Activated T-cell treated with anti-CD3 and anti-CD28 coated beads, Interleukin-2, amount 50 U/mL, for 48 hours (primary cell): ENCODE measurements at regions not wholly inside any gene's neighbourhood (a gene's known extent, or its start where the extent isn't known, plus 50 kb on each side); places are given as distances from the start of the nearest gene placed in this dataset.
"Not testable (repeated sequence)": the region's sequence is repeated elsewhere in the genome, so short reads cannot be mapped to it uniquely, and the experiment has no call there.

Source experiments
- DNase-seq, 2 experiments: peaks; one replicate each; pipeline ENCODE4 v3.0.0-alpha.2; 2020

DNA sequence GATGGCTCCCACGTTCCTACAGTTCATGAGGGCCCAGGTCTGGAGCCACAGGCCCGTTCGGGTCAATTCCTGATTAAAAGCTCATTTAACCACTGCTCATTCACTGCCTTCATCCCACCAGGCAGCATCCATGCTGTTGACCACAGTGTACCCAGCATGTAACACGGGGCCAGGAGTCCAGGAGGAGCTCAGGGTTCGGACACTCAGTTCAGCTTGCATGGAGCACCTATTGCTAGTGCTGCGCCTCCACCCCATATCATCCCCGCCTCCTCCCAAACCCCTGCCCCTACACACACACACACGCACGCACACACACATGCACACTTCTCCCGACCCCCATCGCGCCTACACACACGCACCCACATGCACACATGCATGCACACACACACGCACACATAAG, 72.9 kb upstream of the SNTG2 start:
- DNase-seq, result no peak

DNA sequence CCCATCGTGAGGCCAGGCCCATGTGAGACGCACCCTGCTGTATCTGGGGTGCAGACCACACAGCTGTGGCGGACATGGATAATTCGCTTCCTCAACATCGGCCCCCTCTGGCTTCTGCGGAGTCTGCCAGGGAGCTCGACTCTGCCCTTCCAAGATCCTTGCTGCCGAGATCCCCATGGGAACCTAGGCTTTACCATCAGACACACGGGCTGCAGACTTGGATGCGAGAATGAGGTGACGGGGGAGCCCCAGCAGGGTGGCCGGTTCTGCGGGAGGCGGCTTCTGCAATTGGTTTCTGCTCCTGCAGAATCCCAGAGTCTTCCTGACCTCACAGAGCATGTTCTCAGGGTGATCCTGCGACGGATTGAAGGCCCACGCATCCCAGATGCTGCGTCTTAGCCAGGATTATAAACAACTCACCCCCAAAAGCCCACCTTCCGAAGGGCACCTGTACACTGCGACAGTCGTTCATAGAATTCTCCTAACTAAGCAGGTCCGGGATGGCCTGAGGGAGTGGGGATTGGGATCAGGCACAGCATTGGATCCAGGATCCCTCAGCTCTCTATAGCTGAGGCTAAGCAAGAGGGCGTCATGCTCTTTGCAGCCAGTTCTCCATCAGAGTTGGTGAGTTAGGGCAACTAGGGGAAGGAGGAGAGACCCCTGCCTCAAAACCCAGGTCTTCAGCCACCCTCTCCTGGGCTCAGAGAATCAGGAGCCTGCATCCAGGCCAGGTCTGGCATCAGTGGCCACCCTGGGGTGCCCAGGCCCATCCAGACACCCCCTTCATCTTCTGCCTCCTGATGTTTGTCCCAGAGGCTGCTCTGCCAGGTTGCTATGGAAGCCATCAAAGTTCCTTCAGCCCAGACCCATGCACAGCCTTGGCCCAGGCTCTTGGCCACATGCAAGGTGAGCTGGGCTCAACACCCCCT, 74.7 kb upstream of the SNTG2 start:
- DNase-seq, result no peak

- DNase-seq, result no peak
These were observed 76.7 kb upstream of the SNTG2 start for GRCh38 chr2:873651-874580.

GRCh38 chr2:873027-873426, 77.6 kb upstream of the SNTG2 start:
- no peak for DNase-seq

DNA sequence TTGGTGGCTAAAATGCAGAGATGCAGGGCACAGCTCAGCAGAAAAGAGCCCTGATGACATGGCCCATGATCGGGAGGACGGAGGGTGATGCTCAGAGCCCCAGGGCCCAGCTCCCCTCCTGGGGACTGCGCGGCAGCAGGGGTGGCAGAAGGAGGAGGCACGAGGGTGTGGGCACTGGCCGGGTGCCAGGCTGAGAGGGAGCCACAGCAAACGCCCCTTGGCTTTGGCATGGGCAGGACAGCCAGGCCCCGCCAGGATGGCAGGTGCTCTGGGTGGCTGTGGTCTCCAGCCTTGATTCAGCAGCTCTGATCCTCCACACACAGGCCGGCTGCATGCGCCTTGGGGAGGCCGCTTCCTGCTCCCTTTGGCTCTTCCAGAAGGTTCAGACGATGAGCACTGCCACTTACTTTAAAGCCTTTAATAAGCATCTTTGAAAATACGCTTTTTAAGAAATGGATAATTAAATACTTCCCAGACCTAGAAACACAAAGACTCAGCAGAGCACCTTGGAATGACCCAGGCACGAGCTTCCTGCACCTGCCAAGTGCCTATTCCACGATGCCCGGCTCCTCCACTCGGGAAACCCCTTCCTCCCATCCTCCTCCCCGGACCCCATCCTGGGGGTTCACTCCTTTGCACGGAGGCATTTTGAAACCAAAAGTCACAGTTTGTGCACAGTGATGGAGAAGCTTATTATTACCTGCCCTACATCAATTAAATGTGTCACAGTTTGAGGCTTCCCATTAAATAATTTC, 78.5 kb upstream of the SNTG2 start:
- no peak for DNase-seq

GRCh38 chr2:871175-871727, 79.4 kb upstream of the SNTG2 start:
- DNase-seq, result no peak

GRCh38 chr2:870426-870825, 80.2 kb upstream of the SNTG2 start:
- DNase-seq, result no peak

DNA sequence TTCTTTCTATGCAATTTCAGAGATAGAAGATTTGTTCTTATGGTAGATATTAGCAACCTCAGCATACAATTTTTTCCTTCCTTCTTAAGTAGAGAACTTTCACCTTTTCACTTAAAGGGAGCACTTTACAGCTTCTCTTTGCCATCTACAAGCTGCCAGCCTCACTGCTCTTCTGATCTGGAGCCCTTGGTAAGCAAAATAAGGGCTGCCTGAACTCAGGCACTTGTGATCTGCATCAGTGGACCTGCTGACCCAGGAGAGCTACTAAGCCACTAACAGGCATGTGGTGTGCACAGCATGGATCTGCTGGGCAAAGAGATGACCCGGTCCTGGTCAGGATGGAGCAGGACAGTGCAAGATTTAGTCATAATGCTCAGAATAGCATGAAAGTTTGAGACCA, 80.8 kb upstream of the SNTG2 start:
- no peak for DNase-seq

- DNase-seq, result no peak
These were observed 81.2 kb upstream of the SNTG2 start for GRCh38 chr2:869357-869871.

DNA sequence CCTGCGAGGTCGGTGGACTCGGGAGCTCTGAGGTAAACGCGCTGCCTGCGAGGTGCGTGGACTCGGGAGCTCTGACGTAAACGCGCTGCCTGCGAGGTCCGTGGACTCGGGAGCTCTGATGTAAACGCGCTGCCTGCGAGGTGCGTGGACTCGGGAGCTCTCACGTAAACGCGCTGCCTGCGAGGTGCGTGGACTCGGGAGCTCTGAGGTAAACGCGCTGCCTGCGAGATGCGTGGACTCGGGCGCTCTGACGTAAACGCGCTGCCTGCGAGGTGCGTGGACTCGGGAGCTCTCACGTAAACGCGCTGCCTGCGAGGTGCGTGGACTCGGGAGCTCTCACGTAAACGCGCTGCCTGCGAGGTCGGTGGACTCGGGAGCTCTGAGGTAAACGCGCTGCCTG, 81.8 kb upstream of the SNTG2 start:
- not testable (repeated sequence) for DNase-seq

- DNase-seq, result no peak
These were observed 83.4 kb upstream of the SNTG2 start for GRCh38 chr2:867296-867695.

DNA sequence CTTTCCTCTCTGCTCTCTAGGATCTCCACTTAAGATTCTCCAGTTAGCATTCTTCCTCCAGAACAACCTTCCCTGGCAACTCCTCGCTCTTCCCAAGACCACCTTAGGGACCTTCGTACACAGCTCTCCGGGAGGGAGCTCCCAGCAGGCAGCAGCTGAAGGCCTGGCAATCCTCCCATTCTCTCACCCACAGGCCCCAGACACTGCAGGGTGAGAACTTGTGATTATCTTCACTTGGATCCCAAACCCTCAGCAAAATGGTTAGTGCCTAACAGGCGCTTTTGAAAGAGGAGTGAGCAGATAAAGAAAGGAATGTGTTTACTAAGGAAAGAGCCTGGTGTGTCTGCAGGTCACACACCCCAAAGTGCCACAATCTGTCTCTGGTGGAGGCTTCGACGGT, 83.8 kb upstream of the SNTG2 start:
- no peak for DNase-seq

DNA sequence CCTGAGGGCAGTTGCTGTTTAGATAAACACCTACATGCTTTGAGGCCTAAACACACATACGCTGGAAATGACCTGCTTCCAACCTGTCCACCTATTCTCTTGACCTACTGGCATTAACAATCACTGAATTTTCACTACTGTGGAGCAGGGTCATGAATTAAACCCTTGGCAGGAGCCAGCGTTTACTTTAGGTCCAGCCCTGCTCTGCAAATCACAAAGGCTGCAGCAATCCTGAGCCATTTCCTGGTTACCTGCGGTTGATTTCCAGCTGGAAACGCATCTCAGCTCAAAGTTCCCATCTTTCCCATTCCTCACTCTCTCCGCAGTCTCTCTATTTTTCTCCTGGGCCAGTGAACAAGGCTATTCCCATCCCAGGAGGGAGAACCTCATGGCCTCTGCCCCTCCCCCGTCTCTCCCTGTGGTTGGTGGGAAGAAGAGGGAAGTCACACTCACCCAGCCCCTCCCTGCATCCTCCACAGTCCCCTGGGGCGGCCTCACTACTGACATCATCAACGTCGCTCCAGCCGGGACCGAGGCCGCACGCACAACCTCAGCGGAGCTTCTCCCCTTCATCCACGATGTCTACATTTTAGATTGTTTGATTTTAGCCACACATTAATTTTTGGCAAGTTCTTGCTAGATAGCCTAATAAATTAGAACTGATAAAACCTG, 84.5 kb upstream of the SNTG2 start:
- no peak for DNase-seq

DNA sequence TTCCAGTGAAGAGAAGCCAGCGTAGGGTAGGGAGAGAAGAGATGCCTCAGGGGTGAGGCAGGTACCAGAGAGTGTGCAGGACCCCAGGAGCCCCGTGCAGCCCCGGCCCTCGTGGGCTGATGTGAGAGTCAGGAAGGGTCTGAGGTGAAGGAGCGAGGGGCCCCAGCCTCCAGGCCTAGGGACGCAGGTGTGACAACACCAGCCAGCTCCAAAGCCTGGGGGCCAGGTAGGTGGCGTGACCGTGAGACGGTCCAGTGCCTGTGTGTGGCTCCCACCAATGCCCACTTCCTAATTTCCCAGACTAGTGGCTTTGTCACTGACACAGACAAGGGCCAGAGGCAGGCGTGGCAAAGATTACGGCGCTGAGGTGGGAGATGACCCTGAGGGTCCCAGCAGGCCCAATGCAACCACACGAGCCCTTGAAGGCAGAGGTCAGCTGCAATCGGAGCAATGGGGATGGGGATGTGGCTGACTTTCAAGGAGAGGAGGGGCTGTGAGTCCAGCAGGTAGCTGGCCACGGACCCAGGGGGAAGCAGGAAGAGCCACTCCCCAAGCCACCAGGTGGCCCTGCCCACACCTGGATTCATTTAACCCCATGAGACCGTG, 86.0 kb upstream of the SNTG2 start:
- DNase-seq, result no peak

DNA sequence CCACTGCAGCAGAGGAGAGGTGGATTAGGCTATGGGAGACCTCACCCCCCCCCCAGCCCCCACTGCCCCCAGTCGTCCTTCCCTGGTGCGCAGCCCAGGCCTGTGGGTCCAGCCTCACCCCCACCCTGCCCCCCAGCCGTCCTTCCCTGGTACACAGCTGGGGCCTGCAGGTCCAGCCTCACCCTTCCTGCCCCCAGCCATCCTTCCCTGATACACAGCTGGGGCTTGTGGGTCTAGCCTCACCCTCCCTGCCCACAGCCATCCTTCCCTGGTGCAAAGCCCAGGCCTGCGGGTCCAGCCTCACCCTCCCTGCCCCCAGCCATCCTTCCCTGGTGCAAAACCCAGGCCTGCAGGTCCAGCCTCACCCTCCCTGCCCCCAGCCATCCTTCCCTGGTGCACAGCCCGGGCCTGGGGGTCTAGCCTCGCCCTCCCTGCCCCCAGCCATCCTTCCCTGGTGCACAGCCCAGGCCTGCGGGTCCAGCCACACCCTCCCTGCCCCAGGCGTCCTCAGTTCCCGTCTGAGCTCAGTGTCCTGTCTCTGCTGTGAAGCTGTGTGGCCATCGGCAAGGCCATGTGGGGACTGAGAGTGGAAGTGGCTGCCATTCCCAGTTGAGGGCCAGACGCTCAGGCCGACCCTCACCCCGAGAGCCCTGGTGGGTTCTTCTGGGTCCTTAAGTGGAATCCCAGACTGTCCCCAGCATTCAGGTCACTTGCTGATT, 86.8 kb upstream of the SNTG2 start:
- DNase-seq, result no peak

GRCh38 chr2:862731-863466, 87.8 kb upstream of the SNTG2 start:
- no peak for DNase-seq

- DNase-seq, result no peak
These were observed 88.3 kb upstream of the SNTG2 start for GRCh38 chr2:862355-862687.

- DNase-seq, result no peak
These were observed 88.8 kb upstream of the SNTG2 start for GRCh38 chr2:861655-862354.

- no peak for DNase-seq
These were observed 90.3 kb upstream of the SNTG2 start for GRCh38 chr2:860259-860855.
